H9 (cell line): ENCODE measurements at regions not wholly inside any gene's neighbourhood (a gene's known extent, or its start where the extent isn't known, plus 50 kb on each side); places are given as distances from the start of the nearest gene placed in this dataset.

Source experiments
- DNase-seq: peaks from one replicate; pipeline ENCODE4 v3.0.0-alpha.2; 2017
- H2AFZ ChIP-seq: one replicate; pipeline ENCODE4 v1.6.1; 2013; ENCODE audit warnings: mild to moderate bottlenecking, low read length, control low read depth, moderate library complexity
- H2AK5ac ChIP-seq: 2 replicates; pipeline ENCODE4 v1.6.1; 2013; ENCODE audit warnings: low read length, control low read depth, mixed read lengths; ENCODE audit not compliant: insufficient read length
- H2BK120ac ChIP-seq: one replicate; pipeline ENCODE4 v1.6.1; 2013; ENCODE audit warnings: low read depth, mild to moderate bottlenecking, low read length, control low read depth, inconsistent platforms; ENCODE audit not compliant: poor library complexity, severe bottlenecking
- H2BK12ac ChIP-seq: 2 replicates; pipeline ENCODE4 v1.6.1; 2013; ENCODE audit warnings: low read length, control low read depth, mixed read lengths, low read depth; ENCODE audit not compliant: insufficient read length
- H2BK15ac ChIP-seq: 2 replicates; pipeline ENCODE4 v1.6.1; 2013; ENCODE audit warnings: low read depth, low read length, control low read depth
- H2BK20ac ChIP-seq: one replicate; pipeline ENCODE4 v1.6.1; 2013; ENCODE audit warnings: low read depth, mild to moderate bottlenecking, low read length, control low read depth, inconsistent platforms; ENCODE audit not compliant: poor library complexity, severe bottlenecking
- H2BK5ac ChIP-seq: 2 replicates; pipeline ENCODE4 v1.6.1; 2013; ENCODE audit warnings: low read length, control low read depth, mixed read lengths; ENCODE audit not compliant: insufficient read length
- H3K14ac ChIP-seq: 2 replicates; pipeline ENCODE4 v1.6.1; 2013; ENCODE audit warnings: low read length, control low read depth; ENCODE audit not compliant: insufficient read depth
- H3K18ac ChIP-seq: 2 replicates; pipeline ENCODE4 v1.6.1; 2013; ENCODE audit warnings: low read depth, mild to moderate bottlenecking, mixed read lengths, low read length, control low read depth; ENCODE audit not compliant: insufficient read length
- H3K23ac ChIP-seq: 2 replicates; pipeline ENCODE4 v1.6.1; 2013; ENCODE audit warnings: low read length, control low read depth, mixed read lengths, low read depth; ENCODE audit not compliant: insufficient read length
- H3K23me2 ChIP-seq: 2 replicates; pipeline ENCODE4 v1.6.1; 2013; ENCODE audit warnings: low read depth, mild to moderate bottlenecking, mixed read lengths, low read length, control low read depth; ENCODE audit not compliant: insufficient read length, poor library complexity, severe bottlenecking
- H3K27ac ChIP-seq: 2 replicates; pipeline ENCODE4 v1.5.1; 2013; ENCODE audit warnings: low read length, control low read depth, mixed read lengths, low read depth; ENCODE audit not compliant: insufficient read length
- H3K27me3 ChIP-seq: 2 replicates; pipeline ENCODE4 v1.6.1; 2013; ENCODE audit warnings: low read length, control low read depth, inconsistent platforms; ENCODE audit not compliant: insufficient read depth
- H3K4ac ChIP-seq: 2 replicates; pipeline ENCODE4 v1.6.1; 2013; ENCODE audit warnings: low read depth, mild to moderate bottlenecking, control low read depth, inconsistent platforms, low read length, moderate library complexity
- H3K4me1 ChIP-seq: 2 replicates; pipeline ENCODE4 v1.6.1; 2013; ENCODE audit warnings: low read length, control low read depth, inconsistent platforms; ENCODE audit not compliant: insufficient read depth
- H3K4me2 ChIP-seq: 2 replicates; pipeline ENCODE4 v1.6.1; 2013; ENCODE audit warnings: low read length, control low read depth, mixed read lengths; ENCODE audit not compliant: insufficient read length, insufficient read depth
- H3K56ac ChIP-seq: 2 replicates; pipeline ENCODE4 v1.6.1; 2013; ENCODE audit warnings: low read depth, mild to moderate bottlenecking, mixed read lengths, low read length, control low read depth; ENCODE audit not compliant: insufficient read length
- H3K79me1 ChIP-seq: 2 replicates; pipeline ENCODE4 v1.6.1; 2013; ENCODE audit warnings: low read depth, mild to moderate bottlenecking, moderate library complexity, low read length, control low read depth, inconsistent platforms; ENCODE audit not compliant: insufficient read depth, poor library complexity, severe bottlenecking
- H3K79me2 ChIP-seq: 2 replicates; pipeline ENCODE4 v1.6.1; 2013; ENCODE audit warnings: low read length, control low read depth, inconsistent platforms; ENCODE audit not compliant: insufficient read depth
- H3K9ac ChIP-seq: 2 replicates; pipeline ENCODE4 v1.6.1; 2013; ENCODE audit warnings: low read length, control low read depth, mixed read lengths; ENCODE audit not compliant: insufficient read length; ENCODE audit errors: extremely low read depth
- H3K9me3 ChIP-seq: one replicate; pipeline ENCODE4 v1.6.1; 2013; ENCODE audit warnings: low read depth, low read length, inconsistent platforms; ENCODE audit not compliant: control insufficient read depth
- H3T11ph ChIP-seq: one replicate; pipeline ENCODE4 v1.6.1; 2013; ENCODE audit warnings: mild to moderate bottlenecking, low read length, control low read depth, inconsistent platforms
- H4K20me1 ChIP-seq: one replicate; pipeline ENCODE4 v1.6.1; 2013; ENCODE audit not compliant: control insufficient read depth, insufficient read length, insufficient read depth
- H4K5ac ChIP-seq: 2 replicates; pipeline ENCODE4 v1.6.1; 2013; ENCODE audit warnings: low read depth, mild to moderate bottlenecking, mixed read lengths, low read length, control low read depth; ENCODE audit not compliant: insufficient read length
- H4K8ac ChIP-seq: replicated peaks from 2 replicates; pipeline ENCODE4 v1.6.1; 2013; ENCODE audit warnings: low read length, control low read depth, mixed read lengths, low read depth; ENCODE audit not compliant: insufficient read length
- H4K91ac ChIP-seq: 2 replicates; pipeline ENCODE4 v1.6.1; 2013; ENCODE audit warnings: low read depth, mild to moderate bottlenecking, moderate library complexity, mixed read lengths, low read length, control low read depth; ENCODE audit not compliant: insufficient read length
- H3K27ac Mint-ChIP-seq, 3 experiments: 2 replicates in 2 of 3; 3 replicates in 1 of 3; pipeline ENCODE4 v1.8.0; 2020 to 2021; ENCODE audit warnings: mixed read lengths in 3 of 3, mild to moderate bottlenecking in 1 of 3, moderate library complexity in 1 of 3
- H3K27me3 Mint-ChIP-seq: 2 replicates; pipeline ENCODE4 v1.8.0; 2021; ENCODE audit warnings: low read depth, mild to moderate bottlenecking, moderate library complexity, mixed read lengths
- H3K36me3 Mint-ChIP-seq, 3 experiments: 2 replicates in 2 of 3; 3 replicates in 1 of 3; pipeline ENCODE4 v1.8.0; 2020 to 2021; ENCODE audit warnings: low read depth in 3 of 3, mixed read lengths in 3 of 3; ENCODE audit not compliant: insufficient read depth in 1 of 3
- H3K4me1 Mint-ChIP-seq, 2 experiments: 2 replicates each; pipeline ENCODE4 v1.8.0; 2020; ENCODE audit warnings: mixed read lengths in 2 of 2
- H3K4me3 Mint-ChIP-seq, 2 experiments: 2 replicates in 1 of 2; 3 replicates in 1 of 2; pipeline ENCODE4 v1.8.0; 2020 to 2021; ENCODE audit warnings: mild to moderate bottlenecking in 2 of 2, mixed read lengths in 2 of 2, moderate library complexity in 1 of 2
- H3K9me3 Mint-ChIP-seq, 2 experiments: 2 replicates in 1 of 2; 3 replicates in 1 of 2; pipeline ENCODE4 v1.8.0; 2020; ENCODE audit warnings: mild to moderate bottlenecking in 2 of 2, mixed read lengths in 2 of 2, moderate library complexity in 1 of 2
- WGBS: extraction: QIAGEN DNeasy Blood & Tissue Kit; methylation state at CpG from one replicate; pipeline ENCODE4 v1.1.7; 2013; ENCODE audit warnings: missing lambda C conversion rate, low lambda C conversion rate, mixed read lengths; ENCODE audit not compliant: insufficient read length; ENCODE audit errors: extremely low coverage; 5-methylcytosine and 5-hydroxymethylcytosine counted together
- TF ChIP-seq, protein P1 (sequence below): fragments of 200-600 bp; sonication (generic); conservative IDR thresholded peaks from 3 replicates; pipeline ENCODE4 v1.8.0; 2021; ENCODE audit warnings: antibody characterized with exemption, mild to moderate bottlenecking

DNA sequence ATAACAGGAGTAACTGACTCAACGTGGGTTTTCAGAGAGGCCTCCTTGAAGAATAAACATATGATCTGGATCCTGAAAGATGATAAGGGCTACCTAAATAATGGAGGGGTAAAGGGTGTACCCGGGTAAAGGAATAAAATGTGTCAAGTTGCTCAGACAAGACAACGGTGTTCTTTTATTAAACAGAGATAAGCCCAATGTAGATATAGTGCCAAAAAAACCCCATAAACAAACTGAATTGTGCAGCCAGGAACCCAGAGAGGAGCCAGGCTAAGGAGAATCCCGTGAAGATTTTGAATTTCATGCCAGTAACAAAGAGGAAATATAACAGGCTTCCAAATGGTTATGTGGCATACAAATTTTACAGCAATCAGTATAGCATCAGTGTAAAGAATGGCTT lies 618.2 kb downstream of the CPS1 start:
- Histone ChIP-seq H3K79me2 (no peaks in the 10 kb centered on the region), H2AFZ (no peak overlapping the region), H3K4me2 (no peak overlapping the region), H2BK12ac (no peak overlapping the region), H3K4me1 (no peaks in the 10 kb centered on the region), H2BK120ac (no peak overlapping the region), H3K9ac (no peak overlapping the region), H3K27me3 (no peaks in the 10 kb centered on the region), H4K20me1 (no peaks in the 10 kb centered on the region), H3K23me2 (no peaks in the 10 kb centered on the region), H4K91ac (no peak overlapping the region), H2AK5ac (no peak overlapping the region), H2BK15ac (no peak overlapping the region), H3K56ac (no peak overlapping the region), H4K8ac (no peak overlapping the region), H4K5ac (no peak overlapping the region), H2BK5ac (no peak overlapping the region), H3K18ac (no peak overlapping the region), H3T11ph (no peak overlapping the region), H3K9me3 (no peaks in the 10 kb centered on the region), H3K14ac (no peak overlapping the region), H3K27ac (no peak overlapping the region), H3K79me1 (no peaks in the 10 kb centered on the region), H3K4ac (no peak overlapping the region), H3K23ac (no peak overlapping the region), H2BK20ac (no peak overlapping the region)
- no peak for DNase-seq
- Mint-ChIP-seq H3K4me3 (no peak overlapping the region), H3K27me3 (no peaks in the 10 kb centered on the region), H3K9me3 (no peaks in the 10 kb centered on the region), H3K36me3 (no peaks in the 10 kb centered on the region), H3K4me1 (no peaks in the 10 kb centered on the region), H3K27ac (no peak overlapping the region; a peak in 1 of 7 replicates)
- TF ChIP-seq, protein P1, sequence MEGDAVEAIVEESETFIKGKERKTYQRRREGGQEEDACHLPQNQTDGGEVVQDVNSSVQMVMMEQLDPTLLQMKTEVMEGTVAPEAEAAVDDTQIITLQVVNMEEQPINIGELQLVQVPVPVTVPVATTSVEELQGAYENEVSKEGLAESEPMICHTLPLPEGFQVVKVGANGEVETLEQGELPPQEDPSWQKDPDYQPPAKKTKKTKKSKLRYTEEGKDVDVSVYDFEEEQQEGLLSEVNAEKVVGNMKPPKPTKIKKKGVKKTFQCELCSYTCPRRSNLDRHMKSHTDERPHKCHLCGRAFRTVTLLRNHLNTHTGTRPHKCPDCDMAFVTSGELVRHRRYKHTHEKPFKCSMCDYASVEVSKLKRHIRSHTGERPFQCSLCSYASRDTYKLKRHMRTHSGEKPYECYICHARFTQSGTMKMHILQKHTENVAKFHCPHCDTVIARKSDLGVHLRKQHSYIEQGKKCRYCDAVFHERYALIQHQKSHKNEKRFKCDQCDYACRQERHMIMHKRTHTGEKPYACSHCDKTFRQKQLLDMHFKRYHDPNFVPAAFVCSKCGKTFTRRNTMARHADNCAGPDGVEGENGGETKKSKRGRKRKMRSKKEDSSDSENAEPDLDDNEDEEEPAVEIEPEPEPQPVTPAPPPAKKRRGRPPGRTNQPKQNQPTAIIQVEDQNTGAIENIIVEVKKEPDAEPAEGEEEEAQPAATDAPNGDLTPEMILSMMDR, result no peak
- WGBS, result no CpG with 5 or more reads among the region's 4 CpGs
